ENCODE measurements at regions not wholly inside any gene's neighbourhood (a gene's known extent, or its start where the extent isn't known, plus 50 kb on each side); places are given as distances from the start of the nearest gene placed in this dataset.

- ATAC-seq (ENCODE audit: insufficient read depth, low read depth), result no peak
- Histone ChIP-seq H3K79me2 (ENCODE audit: insufficient read depth, low read length) (no peaks in the 10 kb centered on the region), H3K9me3 (ENCODE audit: insufficient read depth, low read length, severe bottlenecking) (no peaks in the 10 kb centered on the region), H3K27ac (ENCODE audit: low read length) (no peak overlapping the region), H3K36me3 (ENCODE audit: insufficient read depth, low read length) (no peaks in the 10 kb centered on the region), H2AFZ (ENCODE audit: low read depth, low read length) (no peak overlapping the region), H3K27me3 (ENCODE audit: insufficient read depth, low read length, poor library complexity) (no peaks in the 10 kb centered on the region), H4K20me1 (ENCODE audit: insufficient read depth, low read length) (no peaks in the 10 kb centered on the region), H3K4me2 (ENCODE audit: insufficient read depth, low read length) (no peak overlapping the region), H3K4me3 (ENCODE audit: low read depth in 1 of 2, low read length in 2 of 2) (no peak overlapping the region), H3K9ac (ENCODE audit: low read depth, low read length) (no peak overlapping the region), H3K4me1 (ENCODE audit: insufficient read depth, low read length) (peaks cover 4% of the 10 kb centered on the region; the same call in 1 of the 2 replicates)
- TF ChIP-seq EZH2 (IDR thresholded peaks at IDR 0.05; ENCODE audit: borderline replicate concordance, low read depth, low read length, severe bottlenecking), result no peak
- TF ChIP-seq, protein P1, sequence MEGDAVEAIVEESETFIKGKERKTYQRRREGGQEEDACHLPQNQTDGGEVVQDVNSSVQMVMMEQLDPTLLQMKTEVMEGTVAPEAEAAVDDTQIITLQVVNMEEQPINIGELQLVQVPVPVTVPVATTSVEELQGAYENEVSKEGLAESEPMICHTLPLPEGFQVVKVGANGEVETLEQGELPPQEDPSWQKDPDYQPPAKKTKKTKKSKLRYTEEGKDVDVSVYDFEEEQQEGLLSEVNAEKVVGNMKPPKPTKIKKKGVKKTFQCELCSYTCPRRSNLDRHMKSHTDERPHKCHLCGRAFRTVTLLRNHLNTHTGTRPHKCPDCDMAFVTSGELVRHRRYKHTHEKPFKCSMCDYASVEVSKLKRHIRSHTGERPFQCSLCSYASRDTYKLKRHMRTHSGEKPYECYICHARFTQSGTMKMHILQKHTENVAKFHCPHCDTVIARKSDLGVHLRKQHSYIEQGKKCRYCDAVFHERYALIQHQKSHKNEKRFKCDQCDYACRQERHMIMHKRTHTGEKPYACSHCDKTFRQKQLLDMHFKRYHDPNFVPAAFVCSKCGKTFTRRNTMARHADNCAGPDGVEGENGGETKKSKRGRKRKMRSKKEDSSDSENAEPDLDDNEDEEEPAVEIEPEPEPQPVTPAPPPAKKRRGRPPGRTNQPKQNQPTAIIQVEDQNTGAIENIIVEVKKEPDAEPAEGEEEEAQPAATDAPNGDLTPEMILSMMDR (IDR thresholded peaks at IDR 0.05; ENCODE audit: borderline replicate concordance, extremely low read depth, low read length, poor library complexity, severe bottlenecking), result no peak
- DNase-seq, result no peak
Measured at GRCh38 chr4:79632114-79632513, 224.1 kb upstream of the GK2 start.

DNA sequence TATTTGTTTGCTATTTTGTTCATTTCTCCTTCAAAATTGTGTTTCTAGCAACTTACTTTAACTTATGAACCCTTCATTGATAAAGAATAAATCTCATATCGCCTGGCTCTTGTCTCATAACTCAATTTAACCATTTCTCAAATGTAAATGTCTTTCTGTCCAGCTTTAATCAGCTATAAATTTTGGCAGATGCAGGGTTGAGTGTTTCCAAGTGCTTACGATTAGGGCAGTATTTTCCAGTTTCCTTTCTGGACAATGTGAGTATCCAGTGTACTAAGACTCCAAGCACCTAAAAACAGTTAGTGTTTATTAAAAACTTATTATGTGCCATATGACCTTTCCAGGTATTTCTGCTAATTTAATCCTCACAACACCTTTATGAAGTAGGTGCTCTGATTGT lies 218.6 kb upstream of the GK2 start:
- TF ChIP-seq, protein P1 (IDR thresholded peaks at IDR 0.05; ENCODE audit: borderline replicate concordance, extremely low read depth, low read length, poor library complexity, severe bottlenecking), result no peak
- Histone ChIP-seq H3K79me2 (ENCODE audit: insufficient read depth, low read length) (no peaks in the 10 kb centered on the region), H3K4me1 (ENCODE audit: insufficient read depth, low read length) (peaks cover 4% of the 10 kb centered on the region; the same call in 1 of the 2 replicates), H3K9ac (ENCODE audit: low read depth, low read length) (no peak overlapping the region), H3K4me2 (ENCODE audit: insufficient read depth, low read length) (no peak overlapping the region), H3K36me3 (ENCODE audit: insufficient read depth, low read length) (no peaks in the 10 kb centered on the region), H3K27me3 (ENCODE audit: insufficient read depth, low read length, poor library complexity) (no peaks in the 10 kb centered on the region), H3K27ac (ENCODE audit: low read length) (no peak overlapping the region), H3K9me3 (ENCODE audit: insufficient read depth, low read length, severe bottlenecking) (no peaks in the 10 kb centered on the region), H3K4me3 (ENCODE audit: low read depth in 1 of 2, low read length in 2 of 2) (no peak overlapping the region), H4K20me1 (ENCODE audit: insufficient read depth, low read length) (no peaks in the 10 kb centered on the region), H2AFZ (ENCODE audit: low read depth, low read length) (no peak overlapping the region)
- DNase-seq (no peak), ATAC-seq (ENCODE audit: insufficient read depth, low read depth) (no peak)

DNA sequence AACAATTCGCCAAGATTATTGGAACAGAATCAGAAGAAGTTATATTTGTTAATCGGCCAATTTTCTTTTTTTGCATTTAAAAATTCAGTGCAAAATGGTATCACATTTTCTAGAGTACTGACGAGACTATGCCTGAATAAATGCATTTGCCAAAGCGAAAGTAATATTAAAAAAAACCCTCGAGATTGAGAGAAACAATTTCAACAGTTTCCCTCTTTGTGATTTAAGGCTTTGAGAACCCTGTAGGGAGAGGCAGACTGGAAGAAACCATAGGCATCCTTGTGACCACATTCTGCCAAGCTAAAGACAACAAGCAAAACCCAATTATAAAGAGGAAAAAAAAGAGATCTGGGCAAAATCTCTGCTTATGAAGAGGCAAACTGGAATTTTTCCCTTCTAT lies 218.1 kb upstream of the GK2 start:
- Histone ChIP-seq H2AFZ (ENCODE audit: low read depth, low read length) (no peak overlapping the region), H3K27me3 (ENCODE audit: insufficient read depth, low read length, poor library complexity) (no peaks in the 10 kb centered on the region), H3K36me3 (ENCODE audit: insufficient read depth, low read length) (no peaks in the 10 kb centered on the region), H3K79me2 (ENCODE audit: insufficient read depth, low read length) (no peaks in the 10 kb centered on the region), H3K27ac (ENCODE audit: low read length) (no peak overlapping the region), H4K20me1 (ENCODE audit: insufficient read depth, low read length) (no peaks in the 10 kb centered on the region), H3K9ac (ENCODE audit: low read depth, low read length) (no peak overlapping the region), H3K4me3 (ENCODE audit: low read depth in 1 of 2, low read length in 2 of 2) (no peak overlapping the region), H3K4me1 (ENCODE audit: insufficient read depth, low read length) (peaks cover 4% of the 10 kb centered on the region; the same call in 1 of the 2 replicates), H3K9me3 (ENCODE audit: insufficient read depth, low read length, severe bottlenecking) (no peaks in the 10 kb centered on the region), H3K4me2 (ENCODE audit: insufficient read depth, low read length) (no peak overlapping the region)
- ATAC-seq (ENCODE audit: insufficient read depth, low read depth) (no peak), DNase-seq (no peak)
- TF ChIP-seq, protein P1 (IDR thresholded peaks at IDR 0.05; ENCODE audit: borderline replicate concordance, extremely low read depth, low read length, poor library complexity, severe bottlenecking), result no peak
- no peak for TF ChIP-seq EZH2 (IDR thresholded peaks at IDR 0.05; ENCODE audit: borderline replicate concordance, low read depth, low read length, severe bottlenecking)

GRCh38 chr4:79625361-79625760 lies 217.3 kb upstream of the GK2 start:
- no peak for ATAC-seq (ENCODE audit: insufficient read depth, low read depth)

More at GRCh38 chr4:79625361-79625760, 217.3 kb upstream of the GK2 start:
- H3K4me3 ChIP-seq (ENCODE audit: low read depth in 1 of 2, low read length in 2 of 2), result no peak overlapping the region
- DNase-seq, result no peak
- no peaks in the 10 kb centered on the region for H3K4me1 ChIP-seq (ENCODE audit: insufficient read depth, low read length)
- no peak overlapping the region for H3K9ac ChIP-seq (ENCODE audit: low read depth, low read length)
- no peak overlapping the region for H3K27ac ChIP-seq (ENCODE audit: low read length)
- TF ChIP-seq EZH2 (IDR thresholded peaks at IDR 0.05; ENCODE audit: borderline replicate concordance, low read depth, low read length, severe bottlenecking), result no peak
- TF ChIP-seq, protein P1 (IDR thresholded peaks at IDR 0.05; ENCODE audit: borderline replicate concordance, extremely low read depth, low read length, poor library complexity, severe bottlenecking), result no peak
- H2AFZ ChIP-seq (ENCODE audit: low read depth, low read length), result no peak overlapping the region
- H3K4me2 ChIP-seq (ENCODE audit: insufficient read depth, low read length), result no peak overlapping the region
- H3K9me3 ChIP-seq (ENCODE audit: insufficient read depth, low read length, severe bottlenecking), result no peaks in the 10 kb centered on the region
- no peaks in the 10 kb centered on the region for H4K20me1 ChIP-seq (ENCODE audit: insufficient read depth, low read length)
- H3K79me2 ChIP-seq (ENCODE audit: insufficient read depth, low read length), result no peaks in the 10 kb centered on the region
- H3K36me3 ChIP-seq (ENCODE audit: insufficient read depth, low read length), result no peaks in the 10 kb centered on the region
- no peaks in the 10 kb centered on the region for H3K27me3 ChIP-seq (ENCODE audit: insufficient read depth, low read length, poor library complexity)
